ENCODE measurements at regions not wholly inside any gene's neighbourhood (a gene's known extent, or its start where the extent isn't known, plus 50 kb on each side); places are given as distances from the start of the nearest gene placed in this dataset.

DNA sequence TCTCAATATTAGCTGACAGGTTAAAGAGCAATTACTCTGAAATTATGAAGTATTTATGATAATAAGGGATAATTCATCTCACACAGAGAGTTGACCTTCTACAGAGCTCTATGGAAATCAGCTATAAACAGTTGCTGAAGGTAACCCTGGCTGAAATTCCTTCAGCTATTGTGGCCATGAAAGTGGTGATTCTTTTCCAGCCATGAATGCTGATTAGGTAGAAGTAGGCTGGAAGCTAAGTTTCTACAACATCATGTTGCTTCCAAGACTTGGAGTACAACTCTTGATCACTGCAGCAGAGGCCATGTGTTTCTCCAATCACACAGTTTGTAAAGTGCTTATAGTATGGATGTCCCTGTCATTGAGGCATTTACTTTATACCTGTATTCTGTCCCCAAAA lies 2128.9 kb downstream of the MRPL39 start:
- no peak overlapping the region for H3K4me3 ChIP-seq
- TF ChIP-seq, protein P1, sequence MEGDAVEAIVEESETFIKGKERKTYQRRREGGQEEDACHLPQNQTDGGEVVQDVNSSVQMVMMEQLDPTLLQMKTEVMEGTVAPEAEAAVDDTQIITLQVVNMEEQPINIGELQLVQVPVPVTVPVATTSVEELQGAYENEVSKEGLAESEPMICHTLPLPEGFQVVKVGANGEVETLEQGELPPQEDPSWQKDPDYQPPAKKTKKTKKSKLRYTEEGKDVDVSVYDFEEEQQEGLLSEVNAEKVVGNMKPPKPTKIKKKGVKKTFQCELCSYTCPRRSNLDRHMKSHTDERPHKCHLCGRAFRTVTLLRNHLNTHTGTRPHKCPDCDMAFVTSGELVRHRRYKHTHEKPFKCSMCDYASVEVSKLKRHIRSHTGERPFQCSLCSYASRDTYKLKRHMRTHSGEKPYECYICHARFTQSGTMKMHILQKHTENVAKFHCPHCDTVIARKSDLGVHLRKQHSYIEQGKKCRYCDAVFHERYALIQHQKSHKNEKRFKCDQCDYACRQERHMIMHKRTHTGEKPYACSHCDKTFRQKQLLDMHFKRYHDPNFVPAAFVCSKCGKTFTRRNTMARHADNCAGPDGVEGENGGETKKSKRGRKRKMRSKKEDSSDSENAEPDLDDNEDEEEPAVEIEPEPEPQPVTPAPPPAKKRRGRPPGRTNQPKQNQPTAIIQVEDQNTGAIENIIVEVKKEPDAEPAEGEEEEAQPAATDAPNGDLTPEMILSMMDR (IDR thresholded peaks at IDR 0.05), result no peak
- no peak for DNase-seq (ENCODE audit: low spot score)
- no peak overlapping the region for H3K27ac ChIP-seq

- TF ChIP-seq, protein P1 (IDR thresholded peaks at IDR 0.05), result no peak
- H3K4me3 ChIP-seq, result no peak overlapping the region
Observed at GRCh38 chr21:23475281-23476219, 2131.7 kb downstream of the MRPL39 start.

DNA sequence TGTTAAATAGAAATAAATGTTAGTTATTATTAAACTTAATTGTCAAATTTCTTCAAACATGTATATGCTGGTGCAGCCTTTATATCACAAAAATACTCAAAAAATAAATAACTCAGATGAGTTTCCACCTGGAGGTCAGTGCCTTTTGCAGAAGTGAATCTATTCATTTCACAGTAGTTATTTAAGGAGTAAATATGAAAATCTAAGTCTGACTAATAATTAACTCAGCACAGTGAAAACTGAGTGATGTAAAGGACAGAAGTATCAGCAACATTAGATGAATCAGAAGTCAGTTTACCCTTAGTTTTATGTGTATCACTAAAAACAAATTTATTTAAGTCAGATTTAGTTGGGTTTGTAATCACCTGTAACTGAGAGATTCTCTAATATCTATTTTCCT lies 2135.4 kb downstream of the MRPL39 start:
- no peak for DNase-seq (ENCODE audit: low spot score)
- TF ChIP-seq, protein P1 (IDR thresholded peaks at IDR 0.05), result no peak
- Histone ChIP-seq H3K27ac (no peak overlapping the region), H3K4me3 (no peak overlapping the region)

More at GRCh38 chr21:23475281-23476219, 2131.7 kb downstream of the MRPL39 start:
- H3K27ac ChIP-seq, result no peak overlapping the region
- no peak for DNase-seq (ENCODE audit: low spot score)

DNA sequence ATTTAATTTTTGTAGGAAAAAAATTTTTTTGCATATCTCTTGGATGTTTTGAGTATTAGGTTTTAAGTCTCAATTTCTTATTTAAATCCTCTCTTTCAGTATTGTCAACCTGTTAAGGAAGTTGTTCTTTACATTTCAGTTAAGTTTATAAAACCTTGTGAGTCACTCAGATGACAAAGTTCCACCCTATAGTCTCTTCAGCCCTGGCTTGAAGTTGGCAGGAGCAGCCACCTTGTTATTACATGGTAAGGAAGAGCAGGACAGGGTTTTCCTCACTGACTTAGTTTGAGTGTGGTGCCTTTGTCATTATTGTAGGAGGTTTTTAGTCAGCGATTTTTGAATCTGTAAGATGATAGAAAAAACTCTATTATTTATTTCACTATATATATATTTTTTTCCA lies 2143.9 kb downstream of the MRPL39 start:
- Histone ChIP-seq H3K4me3 (no peak overlapping the region), H3K27ac (no peak overlapping the region)
- DNase-seq (ENCODE audit: low spot score), result no peak
- TF ChIP-seq, protein P1 (IDR thresholded peaks at IDR 0.05), result no peak

- TF ChIP-seq, protein P1 (IDR thresholded peaks at IDR 0.05), result no peak
- no peak for DNase-seq (ENCODE audit: low spot score)
Observed at GRCh38 chr21:23455676-23456075, 2151.6 kb downstream of the MRPL39 start.

DNA sequence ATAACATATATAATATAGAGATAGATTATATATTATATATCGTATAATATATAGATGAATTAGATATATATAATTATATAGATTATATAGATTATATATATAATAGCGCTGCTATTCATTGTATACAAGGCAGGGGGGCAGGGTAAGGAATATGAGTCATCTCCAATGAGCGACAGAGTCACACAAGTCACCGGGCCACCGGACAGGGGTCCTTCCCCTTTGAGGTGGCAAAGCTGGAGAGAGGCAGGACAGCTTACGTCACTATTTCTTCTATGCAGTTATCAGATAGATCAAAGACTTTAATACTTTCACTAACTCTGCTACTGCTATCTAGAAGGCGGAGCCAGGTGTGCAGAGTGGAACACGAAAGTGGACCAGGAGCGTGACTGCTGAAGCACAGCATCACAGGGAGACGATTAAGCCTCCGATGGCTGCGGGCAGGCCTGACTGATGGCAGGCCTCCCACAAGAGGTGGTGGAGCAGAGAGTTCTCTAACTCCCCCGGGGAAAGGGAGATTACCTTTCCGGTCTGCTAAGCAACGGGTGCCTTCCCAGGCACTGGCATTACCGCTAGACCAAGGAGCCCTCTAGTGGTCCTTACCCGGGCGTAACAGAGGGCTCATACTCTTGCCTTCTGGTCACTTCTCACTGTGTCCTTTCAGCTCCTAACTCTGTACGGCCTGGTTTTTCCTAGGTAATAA lies 2154.7 kb downstream of the MRPL39 start:
- H3K4me3 ChIP-seq, result no peak overlapping the region
- no peak overlapping the region for H3K27ac ChIP-seq
- TF ChIP-seq, protein P1 (IDR thresholded peaks at IDR 0.05), result no peak
- DNase-seq (ENCODE audit: low spot score), result no peak

More at GRCh38 chr21:23455676-23456075, 2151.6 kb downstream of the MRPL39 start:
- Histone ChIP-seq H3K4me3 (no peak overlapping the region), H3K27ac (no peak overlapping the region)
